Epithelial cell of prostate (primary cell): ENCODE measurements at regions not wholly inside any gene's neighbourhood (a gene's known extent, or its start where the extent isn't known, plus 50 kb on each side); places are given as distances from the start of the nearest gene placed in this dataset.
"Not testable (repeated sequence)": the region's sequence is repeated elsewhere in the genome, so short reads cannot be mapped to it uniquely, and the experiment has no call there.

Experiments
- DNase-seq: peaks from one replicate; pipeline ENCODE4 v3.0.0-alpha.2; 2011; ENCODE audit warnings: low read depth, low spot score
- H3K27ac ChIP-seq: fragments of 450-650 bp; 2 replicates; pipeline ENCODE4 v1.5.1; 2017; ENCODE audit warnings: mild to moderate bottlenecking

- DNase-seq = no peak
- H3K27ac ChIP-seq = no peak overlapping the region
Observed at GRCh38 chr3:106401666-106402490, 533.1 kb upstream of the CBLB start.

- no peak for DNase-seq
Observed at GRCh38 chr3:106403371-106404145, 534.7 kb upstream of the CBLB start.

GRCh38 chr3:106413683-106414082, 544.9 kb upstream of the CBLB start:
- DNase-seq = no peak
- H3K27ac ChIP-seq = no peak overlapping the region

More at GRCh38 chr3:106403371-106404145, 534.7 kb upstream of the CBLB start:
- no peak overlapping the region for H3K27ac ChIP-seq

DNA sequence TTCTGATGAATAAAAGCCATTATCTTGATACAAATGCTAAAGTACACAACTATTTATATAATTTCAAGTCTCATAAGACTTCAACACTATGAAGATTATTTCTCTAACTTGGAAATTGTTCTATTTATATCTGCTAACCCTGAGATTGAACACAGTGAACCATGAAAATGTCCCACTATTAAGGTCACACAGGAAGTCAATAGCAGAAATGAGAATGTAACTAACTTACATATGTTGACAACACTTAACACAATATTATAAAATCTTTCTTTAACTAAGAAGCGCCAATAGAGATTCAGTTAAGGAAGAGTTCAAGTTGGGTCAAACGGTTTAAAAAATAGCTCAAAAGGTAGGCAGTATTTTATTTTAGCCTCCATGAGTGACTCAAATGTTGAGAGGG, 551.8 kb upstream of the CBLB start:
- H3K27ac ChIP-seq = no peak overlapping the region
- no peak for DNase-seq

- DNase-seq = no peak
- no peak overlapping the region for H3K27ac ChIP-seq
Observed at GRCh38 chr3:106421426-106421825, 552.6 kb upstream of the CBLB start.

DNA sequence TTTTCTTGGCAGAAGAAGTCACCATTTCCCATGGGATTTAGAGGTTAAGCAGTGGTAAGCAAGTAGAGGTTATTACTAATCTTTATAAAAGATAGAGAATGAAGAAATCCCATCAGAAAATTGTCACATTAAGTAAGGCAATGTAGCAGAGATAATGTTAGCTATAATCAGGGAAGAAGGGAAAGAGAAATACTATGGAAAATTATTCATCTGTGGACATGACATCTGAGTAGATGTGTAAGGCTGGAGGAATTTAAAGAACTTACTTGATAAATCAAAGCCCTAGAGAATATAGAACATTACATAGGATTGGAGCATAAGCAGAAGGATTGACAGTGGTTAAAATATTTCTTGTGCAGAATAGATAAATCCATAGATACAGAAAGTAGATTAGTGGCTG, 553.1 kb upstream of the CBLB start:
- no peak for DNase-seq
- no peak overlapping the region for H3K27ac ChIP-seq

DNA sequence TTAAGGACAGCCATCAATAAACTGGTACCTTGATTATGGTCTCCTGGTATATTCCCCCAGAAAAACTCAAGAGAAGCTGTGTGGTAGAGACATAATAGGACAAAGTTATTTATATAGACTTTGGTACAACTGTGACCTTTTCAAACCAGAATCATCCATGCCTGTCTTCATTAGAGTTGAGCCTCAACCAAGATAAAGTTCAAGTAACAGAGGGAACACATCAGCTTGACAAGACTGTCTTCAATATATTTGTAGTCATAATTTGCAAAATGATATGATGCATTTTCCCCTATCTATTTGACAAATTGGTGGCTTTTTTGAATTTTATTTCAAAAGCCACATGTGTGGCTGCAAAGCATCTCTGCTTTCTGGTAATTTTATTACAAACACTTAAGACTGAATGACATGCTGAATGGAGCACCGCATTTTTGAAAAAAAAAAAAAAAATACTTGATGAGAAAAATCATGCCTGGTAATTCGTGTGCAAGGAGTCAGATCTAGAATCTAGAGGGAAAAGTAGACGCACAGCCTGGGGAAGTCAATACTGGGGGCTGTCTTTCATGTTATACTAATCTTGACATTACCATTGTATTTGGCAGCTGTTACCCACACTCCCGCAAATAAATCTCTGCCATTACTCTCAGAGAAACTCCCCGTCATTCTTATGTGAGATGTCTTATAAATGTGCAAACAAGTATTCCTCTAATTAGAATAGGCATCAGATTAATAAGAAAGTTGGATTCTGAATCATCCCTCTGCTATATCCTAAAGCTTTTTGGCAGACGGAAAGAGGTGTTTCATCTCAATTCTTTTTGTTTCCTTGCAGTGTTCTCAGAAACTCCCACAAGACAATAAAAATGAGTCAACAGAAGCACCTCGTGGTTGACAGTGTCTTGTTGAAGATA, 554.8 kb upstream of the CBLB start:
- DNase-seq = no peak
- H3K27ac ChIP-seq = no peak overlapping the region

DNA sequence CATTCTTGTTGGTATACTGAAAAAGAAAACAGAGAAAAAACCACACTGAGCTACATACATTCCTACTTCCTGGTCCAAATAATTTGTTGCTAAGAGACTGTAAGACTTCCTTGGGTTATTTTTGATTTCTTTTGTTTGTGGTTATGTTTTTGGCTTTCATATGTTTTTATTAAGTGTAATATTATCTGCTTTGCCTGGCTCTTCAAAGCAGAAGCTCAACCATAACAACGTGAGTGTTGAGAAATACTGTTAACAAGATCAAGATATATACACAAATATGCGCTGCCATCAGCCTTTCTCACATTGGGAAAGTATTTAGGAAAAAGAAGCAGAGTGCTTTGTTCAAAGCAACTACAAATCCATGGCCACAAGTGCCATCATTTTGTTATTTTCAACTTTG, 556.2 kb upstream of the CBLB start:
- no peak for DNase-seq
- H3K27ac ChIP-seq = no peak overlapping the region

DNA sequence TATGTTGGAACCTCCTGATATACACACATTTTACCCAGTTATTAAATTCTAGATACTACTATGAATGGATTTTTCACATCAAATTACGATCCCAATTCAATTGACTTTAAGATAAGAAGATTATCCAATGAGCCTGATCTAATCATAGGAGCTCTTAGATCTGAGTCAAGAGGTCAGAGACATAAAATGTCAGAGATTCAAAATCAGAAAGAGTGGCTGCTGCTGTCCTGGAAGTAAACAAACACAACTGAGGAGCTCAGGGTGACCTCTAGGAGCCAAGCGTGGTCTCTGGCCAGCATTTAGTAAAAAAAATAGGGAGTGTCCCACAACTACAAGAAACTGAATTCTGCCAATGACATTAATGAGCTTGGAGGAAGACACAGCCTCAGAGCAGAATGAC, 557.1 kb upstream of the CBLB start:
- DNase-seq = no peak
- no peak overlapping the region for H3K27ac ChIP-seq

DNA sequence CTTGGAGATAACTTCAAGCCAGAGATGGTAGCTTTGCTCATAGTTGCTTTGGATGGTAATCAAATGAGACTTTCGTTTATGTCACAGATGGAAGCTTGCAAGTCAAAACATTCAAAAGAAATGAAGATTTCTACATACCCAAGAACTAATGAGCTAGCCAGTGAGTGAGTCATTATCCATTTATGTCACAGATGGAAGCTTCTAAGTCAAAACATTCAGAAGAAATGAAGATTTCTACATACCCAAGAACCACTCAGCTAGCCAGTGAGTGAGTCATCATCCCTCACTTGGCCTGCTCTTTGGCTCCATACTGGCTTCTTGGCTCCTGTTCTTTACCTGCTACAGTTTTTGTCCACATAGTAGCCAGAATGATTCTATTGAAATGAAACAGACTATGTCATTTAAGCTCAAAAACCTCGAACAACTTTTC, 559.8 kb upstream of the CBLB start:
- no peak overlapping the region for H3K27ac ChIP-seq
- peak; percentile 82 for DNase-seq

DNA sequence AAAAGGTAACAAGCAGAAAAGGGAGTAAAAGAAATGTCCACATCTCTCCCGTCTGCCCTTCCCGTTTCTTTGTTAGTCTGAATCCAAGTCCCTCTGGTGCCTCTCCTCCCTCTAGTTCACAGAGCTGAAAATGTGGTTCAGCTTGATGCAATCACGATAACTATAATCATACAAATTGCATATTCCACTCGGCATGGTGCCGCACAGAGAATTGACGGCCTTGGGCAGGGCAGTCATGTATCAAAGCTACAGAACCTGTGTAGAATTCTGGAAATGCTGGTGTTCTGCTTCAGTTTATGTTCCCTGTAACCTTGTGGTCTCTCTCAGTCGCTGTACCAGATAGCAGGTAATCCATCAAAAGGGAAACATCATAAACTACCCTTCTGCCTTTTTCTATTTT, 562.9 kb upstream of the CBLB start:
- no peak for DNase-seq
- H3K27ac ChIP-seq = no peak overlapping the region

DNA sequence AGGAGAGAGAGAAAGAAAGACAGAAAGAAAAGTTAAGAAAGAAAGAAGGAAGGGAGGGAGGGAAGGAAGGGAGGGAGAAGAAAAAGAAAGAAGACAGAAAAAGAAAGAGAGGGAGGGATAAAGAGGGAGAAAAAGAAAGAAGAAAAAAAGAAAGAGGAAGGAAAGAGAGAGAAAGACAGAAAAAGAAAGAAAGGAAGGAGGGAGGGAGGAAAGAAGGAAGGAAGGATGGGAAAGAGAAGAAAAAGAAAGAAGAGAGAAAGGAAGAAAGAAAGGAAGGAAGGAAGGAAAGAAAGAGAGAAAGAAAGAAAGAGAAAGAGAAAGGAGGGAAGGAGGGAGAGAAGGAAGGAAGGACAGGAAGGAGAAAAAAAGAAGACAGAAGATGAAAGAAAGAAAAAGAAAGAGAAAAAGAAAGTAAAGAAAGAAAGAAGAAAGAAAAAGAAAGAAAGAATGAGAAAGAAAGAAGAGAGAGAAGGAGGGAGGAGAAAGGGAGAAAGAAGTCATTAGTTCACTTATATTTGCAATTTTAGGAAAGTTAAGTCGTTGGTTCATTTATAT, 567.2 kb upstream of the CBLB start:
- DNase-seq = no peak
- no peak overlapping the region for H3K27ac ChIP-seq

- no peak overlapping the region for H3K27ac ChIP-seq
- DNase-seq = no peak
Observed at GRCh38 chr3:106438887-106439286, 570.1 kb upstream of the CBLB start.

- DNase-seq = no peak
- H3K27ac ChIP-seq = no peak overlapping the region
Observed at GRCh38 chr3:106440672-106441071, 571.9 kb upstream of the CBLB start.

DNA sequence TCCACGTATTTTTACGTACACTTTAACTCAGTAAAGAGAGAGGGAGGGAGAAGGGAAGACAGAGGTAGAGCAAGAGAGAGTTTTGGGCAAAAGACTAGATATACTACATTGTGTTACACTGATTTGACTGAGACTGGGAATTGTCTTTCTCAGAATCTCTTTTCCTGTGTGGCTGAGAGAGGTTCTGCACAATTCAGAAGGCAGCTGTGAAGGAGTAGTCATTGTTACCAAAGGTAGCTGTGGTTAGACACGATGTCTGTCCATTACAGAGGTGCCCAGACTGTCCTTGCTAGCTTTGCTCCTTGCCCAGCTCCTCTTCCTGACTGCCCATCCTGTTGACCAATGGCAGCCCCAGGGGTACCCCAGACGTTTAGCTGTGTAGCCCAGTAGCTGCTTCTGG, 577.5 kb upstream of the CBLB start:
- DNase-seq = no peak
- no peak overlapping the region for H3K27ac ChIP-seq

DNA sequence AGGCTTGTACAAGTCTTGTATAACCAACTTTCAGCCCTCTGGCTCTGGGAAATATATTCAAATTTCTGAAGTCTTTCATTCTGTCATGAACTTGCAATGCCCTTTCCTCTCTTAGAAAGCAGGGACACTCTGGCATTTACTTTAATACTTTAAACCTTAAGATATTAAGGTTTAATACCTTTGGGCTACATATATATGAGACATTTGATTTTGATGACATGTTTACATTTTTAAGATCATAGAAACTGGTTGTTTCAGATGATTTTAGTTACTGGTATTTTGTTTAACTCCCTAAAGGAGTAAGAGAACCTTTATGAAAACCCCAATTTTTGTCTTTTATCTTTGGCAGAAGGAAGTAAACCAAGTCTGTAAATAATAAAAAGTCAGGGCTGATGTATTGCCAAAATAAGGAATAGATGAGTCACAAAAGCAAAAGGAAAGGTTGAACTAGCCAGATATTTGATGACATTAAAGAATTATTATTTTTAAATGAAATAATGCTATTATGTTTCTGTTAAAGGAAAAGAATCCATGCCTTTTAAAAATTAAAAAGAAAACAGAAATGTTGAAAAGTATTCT, 579.0 kb upstream of the CBLB start:
- H3K27ac ChIP-seq = no peak overlapping the region
- no peak for DNase-seq

DNA sequence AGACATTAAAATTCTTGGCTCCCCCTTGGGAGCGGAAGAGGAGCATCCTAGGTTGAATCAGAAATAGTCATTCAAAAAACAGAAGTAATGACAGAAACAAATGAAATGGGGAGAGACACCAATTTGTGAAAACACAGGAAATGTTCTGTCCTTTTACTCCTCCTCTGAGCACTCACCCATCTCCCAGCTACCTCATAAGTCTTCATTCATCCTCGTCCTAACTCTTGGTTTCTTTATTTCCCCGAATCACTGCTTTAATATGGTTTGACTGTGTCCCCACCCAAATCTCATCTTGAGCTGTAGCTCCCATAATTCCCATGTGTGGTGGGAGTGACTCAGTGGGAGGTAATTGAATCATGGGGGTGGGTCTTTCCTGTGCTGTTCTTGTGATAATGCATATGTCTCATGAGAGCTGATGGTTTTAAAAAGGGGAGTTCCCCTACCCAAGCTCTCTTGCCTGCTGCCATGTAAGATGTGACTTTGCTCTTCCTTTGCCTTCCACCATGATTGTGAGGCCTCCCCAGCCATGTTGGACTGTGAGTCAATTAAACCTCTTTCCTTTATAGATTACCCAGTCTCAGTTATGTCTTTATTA, 579.7 kb upstream of the CBLB start:
- not testable (repeated sequence) for H3K27ac ChIP-seq, DNase-seq

- no peak overlapping the region for H3K27ac ChIP-seq
- no peak for DNase-seq
Observed at GRCh38 chr3:106452096-106452495, 583.3 kb upstream of the CBLB start.

GRCh38 chr3:106454497-106454896, 585.7 kb upstream of the CBLB start:
- no peak for DNase-seq
- H3K27ac ChIP-seq = no peak overlapping the region
